ENCODE measurements at regions not wholly inside any gene's neighbourhood (a gene's known extent, or its start where the extent isn't known, plus 50 kb on each side); places are given as distances from the start of the nearest gene placed in this dataset.
A peak's percentile ranks its signal among the peaks of the same experiment; 100 is the strongest.
"Not testable (repeated sequence)": the region's sequence is repeated elsewhere in the genome, so short reads cannot be mapped to it uniquely, and the experiment has no call there.

GRCh38 chr20:17873410-17874270, 95.0 kb downstream of the SNX5 start:
- peak; percentile 96 for DNase-seq

- DNase-seq = no peak
Observed at GRCh38 chr20:17872959-17873358, 95.6 kb downstream of the SNX5 start.

GRCh38 chr20:17872434-17872833, 96.2 kb downstream of the SNX5 start:
- DNase-seq = no peak

- no peak for DNase-seq
Observed at GRCh38 chr20:17871886-17872285, 96.7 kb downstream of the SNX5 start.

GRCh38 chr20:17871181-17871580, 97.4 kb downstream of the SNX5 start:
- DNase-seq = no peak

- DNase-seq = peak; percentile 68
Observed at GRCh38 chr20:17870086-17870740, 98.4 kb downstream of the SNX5 start.

- DNase-seq = no peak
Observed at GRCh38 chr20:17869295-17869994, 99.1 kb downstream of the SNX5 start.

- no peak for DNase-seq
Observed at GRCh38 chr20:17868700-17869231, 99.8 kb downstream of the SNX5 start.

GRCh38 chr20:17868151-17868550, 100.4 kb downstream of the SNX5 start:
- no peak for DNase-seq

- no peak for DNase-seq
Observed at GRCh38 chr20:17867131-17867925, 101.3 kb downstream of the SNX5 start.

GRCh38 chr20:17866234-17867001, 102.2 kb downstream of the SNX5 start:
- DNase-seq = no peak

GRCh38 chr20:17863577-17864292, 104.9 kb downstream of the SNX5 start:
- peak; percentile 83 for DNase-seq

GRCh38 chr20:17863209-17863576, 105.4 kb downstream of the SNX5 start:
- no peak for DNase-seq

GRCh38 chr20:17862171-17862570, 106.4 kb downstream of the SNX5 start:
- DNase-seq = no peak

GRCh38 chr20:17861620-17862019, 107.0 kb downstream of the SNX5 start:
- DNase-seq = not testable (repeated sequence)

- no peak for DNase-seq
Observed at GRCh38 chr20:17860301-17861197, 108.0 kb downstream of the SNX5 start.

GRCh38 chr20:17859616-17860232, 108.9 kb downstream of the SNX5 start:
- DNase-seq = no peak

- no peak for DNase-seq
Observed at GRCh38 chr20:17859002-17859615, 109.5 kb downstream of the SNX5 start.
